ENCODE measurements at regions not wholly inside any gene's neighbourhood (a gene's known extent, or its start where the extent isn't known, plus 50 kb on each side); places are given as distances from the start of the nearest gene placed in this dataset.

DNA sequence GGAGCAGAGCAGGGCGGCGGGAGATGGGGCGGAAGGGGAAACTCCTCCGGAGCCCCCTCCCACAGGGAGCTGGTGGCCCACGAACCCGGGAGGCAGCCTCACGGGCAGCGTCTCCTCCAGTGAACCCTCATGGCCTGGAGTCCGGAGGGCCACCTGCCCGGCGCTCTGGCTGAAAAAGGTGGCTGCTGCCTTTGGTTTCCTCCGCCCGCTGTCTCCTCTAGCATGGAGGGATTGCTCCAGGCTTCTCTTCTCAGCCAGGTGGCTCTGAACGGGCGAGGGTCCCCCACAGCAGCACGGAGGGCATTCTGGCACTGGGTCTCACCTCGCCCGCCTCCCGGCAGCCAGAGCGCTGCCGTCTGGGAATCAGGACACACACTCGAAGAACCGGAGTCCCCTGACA, 177.3 kb upstream of the PFKP start:
- Histone ChIP-seq H3K79me1 (ENCODE audit: low read depth, low read length) (no peaks in the 10 kb centered on the region), H3K27me3 (ENCODE audit: control insufficient read depth in 3 of 3, insufficient read depth in 3 of 3, low read depth in 1 of 3, low read length in 3 of 3) (peaks cover 0 to 3% (median 0%) of the 10 kb centered on the region in 3 experiments), H3K36me3 (replicated peaks in 1 of 2; ENCODE audit: control insufficient read depth in 2 of 2, insufficient read depth in 2 of 2, low read length in 2 of 2) (no peaks in the 10 kb centered on the region), H3K9ac (ENCODE audit: low read depth, low read length, poor library complexity) (no peak overlapping the region), H3K18ac (ENCODE audit: low read length) (peak overlapping the region; percentile 81), H2AFZ (ENCODE audit: low read length) (no peak overlapping the region), H2BK5ac (ENCODE audit: low read length) (no peak overlapping the region), H3K4me2 (ENCODE audit: insufficient read depth, low read length, poor library complexity, severe bottlenecking) (no peak overlapping the region), H3K27ac (replicated peaks; ENCODE audit: low read length) (no peak overlapping the region), H3K4ac (ENCODE audit: low read length) (no peak overlapping the region), H3K4me3 (ENCODE audit: low read length in 2 of 2) (no peak overlapping the region), H3K9me3 (replicated peaks in 1 of 2; ENCODE audit: control insufficient read depth in 2 of 2, insufficient read depth in 1 of 2, low read depth in 1 of 2, low read length in 2 of 2) (no peaks in the 10 kb centered on the region), H4K8ac (ENCODE audit: low read depth, low read length) (peak overlapping the region; percentile 2), H2BK12ac (ENCODE audit: low read length) (peak overlapping the region; percentile 69), H2BK120ac (ENCODE audit: low read depth, low read length) (no peak overlapping the region), H2AK5ac (ENCODE audit: low read depth, low read length) (peak overlapping the region; percentile 58), H2BK15ac (ENCODE audit: low read length) (no peak overlapping the region), H3K4me1 (ENCODE audit: control insufficient read depth in 2 of 2, insufficient read depth in 1 of 2, low read depth in 1 of 2, low read length in 2 of 2) (peaks cover 0 to 2% of the 10 kb centered on the region in 2 donors), H4K91ac (ENCODE audit: low read depth, low read length, poor library complexity) (no peak overlapping the region), H3K23ac (ENCODE audit: low read depth, low read length, poor library complexity) (no peak overlapping the region), H3K14ac (ENCODE audit: low read length) (no peak overlapping the region)
- DNase-seq (ENCODE audit: low spot score) = no peak
- no CpG with 5 or more reads among the region's 23 CpGs for WGBS, 2 donors (ENCODE audit: extremely low coverage in 2 of 2, insufficient read length in 2 of 2, insufficient replicate concordance in 1 of 2)

DNA sequence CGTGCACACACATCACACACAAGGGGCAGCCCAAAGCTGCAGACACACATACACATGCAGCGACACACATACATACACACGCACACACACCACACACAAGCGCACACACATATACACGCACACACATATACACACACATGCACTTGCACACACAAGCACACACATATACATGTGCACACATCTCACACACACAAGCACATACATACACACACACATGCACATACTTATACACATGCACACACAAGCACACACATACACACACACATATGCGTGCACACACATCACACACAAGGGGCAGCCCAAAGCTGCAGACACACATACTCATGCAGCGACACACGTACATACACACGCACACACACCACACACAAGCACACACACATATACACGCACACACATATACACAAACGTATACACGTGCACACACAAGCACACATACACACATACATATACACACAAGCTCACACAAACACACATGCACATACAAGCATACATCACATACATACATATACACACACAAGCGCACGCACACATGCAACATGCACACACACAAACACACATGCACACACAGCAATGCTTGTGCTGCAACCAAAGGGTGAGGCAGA, 178.8 kb upstream of the PFKP start:
- peak overlapping the region; percentile 1 for H3K23ac ChIP-seq (ENCODE audit: low read depth, low read length, poor library complexity)
- H2BK15ac ChIP-seq (ENCODE audit: low read length) = no peak overlapping the region
- H3K27ac ChIP-seq (replicated peaks; ENCODE audit: low read length) = no peak overlapping the region
- H3K14ac ChIP-seq (ENCODE audit: low read length) = peak overlapping the region; percentile 58
- H2AFZ ChIP-seq (ENCODE audit: low read length) = no peak overlapping the region
- no peaks in the 10 kb centered on the region for H3K36me3 ChIP-seq (replicated peaks in 1 of 2; ENCODE audit: control insufficient read depth in 2 of 2, insufficient read depth in 2 of 2, low read length in 2 of 2)
- no peak overlapping the region for H2AK5ac ChIP-seq (ENCODE audit: low read depth, low read length)
- H3K18ac ChIP-seq (ENCODE audit: low read length) = no peak overlapping the region
- H2BK120ac ChIP-seq (ENCODE audit: low read depth, low read length) = no peak overlapping the region
- H2BK12ac ChIP-seq (ENCODE audit: low read length) = no peak overlapping the region
- no peaks in the 10 kb centered on the region for H3K9me3 ChIP-seq (replicated peaks in 1 of 2; ENCODE audit: control insufficient read depth in 2 of 2, insufficient read depth in 1 of 2, low read depth in 1 of 2, low read length in 2 of 2)
- peaks cover 0 to 3% (median 0%) of the 10 kb centered on the region in 3 experiments for H3K27me3 ChIP-seq (ENCODE audit: control insufficient read depth in 3 of 3, insufficient read depth in 3 of 3, low read depth in 1 of 3, low read length in 3 of 3)
- no peak for DNase-seq (ENCODE audit: low spot score)
- no peak overlapping the region for H2BK5ac ChIP-seq (ENCODE audit: low read length)
- peaks cover 0 to 2% of the 10 kb centered on the region in 2 donors for H3K4me1 ChIP-seq (ENCODE audit: control insufficient read depth in 2 of 2, insufficient read depth in 1 of 2, low read depth in 1 of 2, low read length in 2 of 2)
- peak overlapping the region; percentile 7 for H4K8ac ChIP-seq (ENCODE audit: low read depth, low read length)
- H3K4me2 ChIP-seq (ENCODE audit: insufficient read depth, low read length, poor library complexity, severe bottlenecking) = no peak overlapping the region
- peak overlapping the region; percentile 4 for H3K4ac ChIP-seq (ENCODE audit: low read length)
- 100% methylated on average over 1 of the region's 14 CpGs; no CpG with 5 or more reads in 1 of the 2 donors for WGBS, 2 donors (ENCODE audit: extremely low coverage in 2 of 2, insufficient read length in 2 of 2, insufficient replicate concordance in 1 of 2)
- no peak overlapping the region for H4K91ac ChIP-seq (ENCODE audit: low read depth, low read length, poor library complexity)
- no peaks in the 10 kb centered on the region for H3K79me1 ChIP-seq (ENCODE audit: low read depth, low read length)
- H3K4me3 ChIP-seq (ENCODE audit: low read length in 2 of 2) = peak overlapping the region in 1 of 2 donors; percentile 25
- no peak overlapping the region for H3K9ac ChIP-seq (ENCODE audit: low read depth, low read length, poor library complexity)

DNA sequence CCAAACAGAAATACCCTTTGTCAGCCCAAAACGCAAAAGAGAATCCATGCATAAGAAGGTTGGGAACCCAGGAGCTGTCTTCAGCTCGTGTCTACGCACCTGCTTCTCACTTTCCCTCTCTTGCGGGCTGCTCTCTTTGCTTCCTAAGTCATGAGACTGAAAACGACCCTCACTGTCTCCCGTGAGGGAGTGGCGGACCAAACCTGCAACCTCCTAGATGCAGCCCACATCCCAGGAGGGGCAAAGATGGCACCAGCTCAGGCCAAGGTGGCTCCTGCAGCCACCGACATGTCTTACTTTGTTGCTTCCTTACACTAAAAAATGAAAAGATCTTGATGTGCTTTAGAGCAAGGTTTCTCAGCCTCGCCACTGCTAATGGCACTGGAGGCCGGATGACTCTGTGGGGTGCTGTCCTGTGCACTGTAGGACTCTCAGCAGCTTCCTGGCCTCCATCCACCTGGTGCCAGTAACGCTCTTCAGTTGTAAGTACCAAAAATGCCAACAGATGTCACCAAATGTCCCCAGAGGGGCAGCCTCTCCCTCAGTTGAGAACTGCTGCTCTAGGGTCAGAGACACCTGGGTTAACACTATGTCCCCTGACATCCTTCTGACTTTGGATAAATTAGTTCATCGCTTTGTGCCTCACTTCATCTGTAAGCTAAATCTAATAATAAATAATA, 179.8 kb upstream of the PFKP start:
- Histone ChIP-seq H2AFZ (ENCODE audit: low read length) (no peak overlapping the region), H4K91ac (ENCODE audit: low read depth, low read length, poor library complexity) (no peak overlapping the region), H3K4me1 (ENCODE audit: control insufficient read depth in 2 of 2, insufficient read depth in 1 of 2, low read depth in 1 of 2, low read length in 2 of 2) (peaks cover 0 to 2% of the 10 kb centered on the region in 2 donors), H2BK5ac (ENCODE audit: low read length) (no peak overlapping the region), H3K4me2 (ENCODE audit: insufficient read depth, low read length, poor library complexity, severe bottlenecking) (no peak overlapping the region), H2BK12ac (ENCODE audit: low read length) (no peak overlapping the region), H2BK120ac (ENCODE audit: low read depth, low read length) (no peak overlapping the region), H4K8ac (ENCODE audit: low read depth, low read length) (no peak overlapping the region), H3K4me3 (ENCODE audit: low read length in 2 of 2) (no peak overlapping the region), H3K18ac (ENCODE audit: low read length) (no peak overlapping the region), H3K27ac (replicated peaks; ENCODE audit: low read length) (no peak overlapping the region), H3K4ac (ENCODE audit: low read length) (no peak overlapping the region), H3K27me3 (ENCODE audit: control insufficient read depth in 3 of 3, insufficient read depth in 3 of 3, low read depth in 1 of 3, low read length in 3 of 3) (peaks cover 0 to 3% (median 0%) of the 10 kb centered on the region in 3 experiments), H3K23ac (ENCODE audit: low read depth, low read length, poor library complexity) (no peak overlapping the region), H3K79me1 (ENCODE audit: low read depth, low read length) (no peaks in the 10 kb centered on the region), H2AK5ac (ENCODE audit: low read depth, low read length) (no peak overlapping the region), H3K36me3 (replicated peaks in 1 of 2; ENCODE audit: control insufficient read depth in 2 of 2, insufficient read depth in 2 of 2, low read length in 2 of 2) (no peaks in the 10 kb centered on the region), H2BK15ac (ENCODE audit: low read length) (no peak overlapping the region), H3K9ac (ENCODE audit: low read depth, low read length, poor library complexity) (no peak overlapping the region), H3K14ac (ENCODE audit: low read length) (peak overlapping the region; percentile 31), H3K9me3 (replicated peaks in 1 of 2; ENCODE audit: control insufficient read depth in 2 of 2, insufficient read depth in 1 of 2, low read depth in 1 of 2, low read length in 2 of 2) (no peaks in the 10 kb centered on the region)
- WGBS, 2 donors (ENCODE audit: extremely low coverage in 2 of 2, insufficient read length in 2 of 2, insufficient replicate concordance in 1 of 2) = no CpG with 5 or more reads among the region's 12 CpGs
- no peak for DNase-seq (ENCODE audit: low spot score)

DNA sequence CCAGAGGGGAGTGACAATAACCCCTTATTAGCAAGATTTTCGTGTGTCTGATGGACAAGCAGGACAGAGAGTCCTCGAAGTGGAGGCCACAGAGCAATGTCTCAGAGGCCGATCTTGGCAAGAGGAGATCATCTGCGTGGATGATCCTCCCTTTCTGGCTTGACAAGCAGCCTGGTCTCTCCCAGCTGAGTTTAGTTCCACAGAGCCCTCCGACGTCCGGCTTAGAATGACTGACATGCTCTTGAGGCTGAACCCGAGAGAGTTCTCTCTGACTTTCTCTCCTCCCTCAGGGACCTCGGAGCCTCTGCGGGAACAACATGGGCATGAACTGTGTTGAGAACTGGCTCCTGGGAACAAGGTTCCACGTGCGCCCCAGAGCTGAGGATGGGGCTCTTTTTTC, 180.7 kb upstream of the PFKP start:
- no peak overlapping the region for H3K18ac ChIP-seq (ENCODE audit: low read length)
- no peaks in the 10 kb centered on the region for H3K36me3 ChIP-seq (replicated peaks in 1 of 2; ENCODE audit: control insufficient read depth in 2 of 2, insufficient read depth in 2 of 2, low read length in 2 of 2)
- no CpG with 5 or more reads among the region's 12 CpGs for WGBS, 2 donors (ENCODE audit: extremely low coverage in 2 of 2, insufficient read length in 2 of 2, insufficient replicate concordance in 1 of 2)
- H3K23ac ChIP-seq (ENCODE audit: low read depth, low read length, poor library complexity) = no peak overlapping the region
- H2BK12ac ChIP-seq (ENCODE audit: low read length) = no peak overlapping the region
- H3K4me1 ChIP-seq (ENCODE audit: control insufficient read depth in 2 of 2, insufficient read depth in 1 of 2, low read depth in 1 of 2, low read length in 2 of 2) = peaks cover 0 to 2% of the 10 kb centered on the region in 2 donors
- no peak overlapping the region for H2AFZ ChIP-seq (ENCODE audit: low read length)
- H3K4ac ChIP-seq (ENCODE audit: low read length) = no peak overlapping the region
- H2AK5ac ChIP-seq (ENCODE audit: low read depth, low read length) = no peak overlapping the region
- no peak overlapping the region for H2BK120ac ChIP-seq (ENCODE audit: low read depth, low read length)
- DNase-seq (ENCODE audit: low spot score) = no peak
- no peak overlapping the region for H3K14ac ChIP-seq (ENCODE audit: low read length)
- H3K79me1 ChIP-seq (ENCODE audit: low read depth, low read length) = no peaks in the 10 kb centered on the region
- no peak overlapping the region for H2BK5ac ChIP-seq (ENCODE audit: low read length)
- no peak overlapping the region for H4K91ac ChIP-seq (ENCODE audit: low read depth, low read length, poor library complexity)
- H3K27me3 ChIP-seq (ENCODE audit: control insufficient read depth in 3 of 3, insufficient read depth in 3 of 3, low read depth in 1 of 3, low read length in 3 of 3) = peaks cover 0 to 3% (median 0%) of the 10 kb centered on the region in 3 experiments
- H3K9ac ChIP-seq (ENCODE audit: low read depth, low read length, poor library complexity) = no peak overlapping the region
- no peaks in the 10 kb centered on the region for H3K9me3 ChIP-seq (replicated peaks in 1 of 2; ENCODE audit: control insufficient read depth in 2 of 2, insufficient read depth in 1 of 2, low read depth in 1 of 2, low read length in 2 of 2)
- H3K4me2 ChIP-seq (ENCODE audit: insufficient read depth, low read length, poor library complexity, severe bottlenecking) = no peak overlapping the region
- H3K4me3 ChIP-seq (ENCODE audit: low read length in 2 of 2) = no peak overlapping the region
- H4K8ac ChIP-seq (ENCODE audit: low read depth, low read length) = no peak overlapping the region
- H3K27ac ChIP-seq (replicated peaks; ENCODE audit: low read length) = no peak overlapping the region
- no peak overlapping the region for H2BK15ac ChIP-seq (ENCODE audit: low read length)
